H9 (cell line): ENCODE measurements at regions not wholly inside any gene's neighbourhood (a gene's known extent, or its start where the extent isn't known, plus 50 kb on each side); places are given as distances from the start of the nearest gene placed in this dataset.

Experiments used
- DNase-seq: peaks from one replicate; pipeline ENCODE4 v3.0.0-alpha.2; 2017
- H2AFZ ChIP-seq: one replicate; pipeline ENCODE4 v1.6.1; 2013; ENCODE audit warnings: mild to moderate bottlenecking, low read length, control low read depth, moderate library complexity
- H2AK5ac ChIP-seq: 2 replicates; pipeline ENCODE4 v1.6.1; 2013; ENCODE audit warnings: low read length, control low read depth, mixed read lengths; ENCODE audit not compliant: insufficient read length
- H2BK120ac ChIP-seq: one replicate; pipeline ENCODE4 v1.6.1; 2013; ENCODE audit warnings: low read depth, mild to moderate bottlenecking, low read length, control low read depth, inconsistent platforms; ENCODE audit not compliant: poor library complexity, severe bottlenecking
- H2BK12ac ChIP-seq: 2 replicates; pipeline ENCODE4 v1.6.1; 2013; ENCODE audit warnings: low read length, control low read depth, mixed read lengths, low read depth; ENCODE audit not compliant: insufficient read length
- H2BK15ac ChIP-seq: 2 replicates; pipeline ENCODE4 v1.6.1; 2013; ENCODE audit warnings: low read depth, low read length, control low read depth
- H2BK20ac ChIP-seq: one replicate; pipeline ENCODE4 v1.6.1; 2013; ENCODE audit warnings: low read depth, mild to moderate bottlenecking, low read length, control low read depth, inconsistent platforms; ENCODE audit not compliant: poor library complexity, severe bottlenecking
- H2BK5ac ChIP-seq: 2 replicates; pipeline ENCODE4 v1.6.1; 2013; ENCODE audit warnings: low read length, control low read depth, mixed read lengths; ENCODE audit not compliant: insufficient read length
- H3K14ac ChIP-seq: 2 replicates; pipeline ENCODE4 v1.6.1; 2013; ENCODE audit warnings: low read length, control low read depth; ENCODE audit not compliant: insufficient read depth
- H3K18ac ChIP-seq: 2 replicates; pipeline ENCODE4 v1.6.1; 2013; ENCODE audit warnings: low read depth, mild to moderate bottlenecking, mixed read lengths, low read length, control low read depth; ENCODE audit not compliant: insufficient read length
- H3K23ac ChIP-seq: 2 replicates; pipeline ENCODE4 v1.6.1; 2013; ENCODE audit warnings: low read length, control low read depth, mixed read lengths, low read depth; ENCODE audit not compliant: insufficient read length
- H3K23me2 ChIP-seq: 2 replicates; pipeline ENCODE4 v1.6.1; 2013; ENCODE audit warnings: low read depth, mild to moderate bottlenecking, mixed read lengths, low read length, control low read depth; ENCODE audit not compliant: insufficient read length, poor library complexity, severe bottlenecking
- H3K27ac ChIP-seq: 2 replicates; pipeline ENCODE4 v1.5.1; 2013; ENCODE audit warnings: low read length, control low read depth, mixed read lengths, low read depth; ENCODE audit not compliant: insufficient read length
- H3K27me3 ChIP-seq: 2 replicates; pipeline ENCODE4 v1.6.1; 2013; ENCODE audit warnings: low read length, control low read depth, inconsistent platforms; ENCODE audit not compliant: insufficient read depth
- H3K4ac ChIP-seq: 2 replicates; pipeline ENCODE4 v1.6.1; 2013; ENCODE audit warnings: low read depth, mild to moderate bottlenecking, control low read depth, inconsistent platforms, low read length, moderate library complexity
- H3K4me1 ChIP-seq: 2 replicates; pipeline ENCODE4 v1.6.1; 2013; ENCODE audit warnings: low read length, control low read depth, inconsistent platforms; ENCODE audit not compliant: insufficient read depth
- H3K4me2 ChIP-seq: 2 replicates; pipeline ENCODE4 v1.6.1; 2013; ENCODE audit warnings: low read length, control low read depth, mixed read lengths; ENCODE audit not compliant: insufficient read length, insufficient read depth
- H3K56ac ChIP-seq: 2 replicates; pipeline ENCODE4 v1.6.1; 2013; ENCODE audit warnings: low read depth, mild to moderate bottlenecking, mixed read lengths, low read length, control low read depth; ENCODE audit not compliant: insufficient read length
- H3K79me1 ChIP-seq: 2 replicates; pipeline ENCODE4 v1.6.1; 2013; ENCODE audit warnings: low read depth, mild to moderate bottlenecking, moderate library complexity, low read length, control low read depth, inconsistent platforms; ENCODE audit not compliant: insufficient read depth, poor library complexity, severe bottlenecking
- H3K79me2 ChIP-seq: 2 replicates; pipeline ENCODE4 v1.6.1; 2013; ENCODE audit warnings: low read length, control low read depth, inconsistent platforms; ENCODE audit not compliant: insufficient read depth
- H3K9ac ChIP-seq: 2 replicates; pipeline ENCODE4 v1.6.1; 2013; ENCODE audit warnings: low read length, control low read depth, mixed read lengths; ENCODE audit not compliant: insufficient read length; ENCODE audit errors: extremely low read depth
- H3K9me3 ChIP-seq: one replicate; pipeline ENCODE4 v1.6.1; 2013; ENCODE audit warnings: low read depth, low read length, inconsistent platforms; ENCODE audit not compliant: control insufficient read depth
- H3T11ph ChIP-seq: one replicate; pipeline ENCODE4 v1.6.1; 2013; ENCODE audit warnings: mild to moderate bottlenecking, low read length, control low read depth, inconsistent platforms
- H4K20me1 ChIP-seq: one replicate; pipeline ENCODE4 v1.6.1; 2013; ENCODE audit not compliant: control insufficient read depth, insufficient read length, insufficient read depth
- H4K5ac ChIP-seq: 2 replicates; pipeline ENCODE4 v1.6.1; 2013; ENCODE audit warnings: low read depth, mild to moderate bottlenecking, mixed read lengths, low read length, control low read depth; ENCODE audit not compliant: insufficient read length
- H4K8ac ChIP-seq: replicated peaks from 2 replicates; pipeline ENCODE4 v1.6.1; 2013; ENCODE audit warnings: low read length, control low read depth, mixed read lengths, low read depth; ENCODE audit not compliant: insufficient read length
- H4K91ac ChIP-seq: 2 replicates; pipeline ENCODE4 v1.6.1; 2013; ENCODE audit warnings: low read depth, mild to moderate bottlenecking, moderate library complexity, mixed read lengths, low read length, control low read depth; ENCODE audit not compliant: insufficient read length
- H3K27ac Mint-ChIP-seq, 3 experiments: 2 replicates in 2 of 3; 3 replicates in 1 of 3; pipeline ENCODE4 v1.8.0; 2020 to 2021; ENCODE audit warnings: mixed read lengths in 3 of 3, mild to moderate bottlenecking in 1 of 3, moderate library complexity in 1 of 3
- H3K27me3 Mint-ChIP-seq: 2 replicates; pipeline ENCODE4 v1.8.0; 2021; ENCODE audit warnings: low read depth, mild to moderate bottlenecking, moderate library complexity, mixed read lengths
- H3K36me3 Mint-ChIP-seq, 3 experiments: 2 replicates in 2 of 3; 3 replicates in 1 of 3; pipeline ENCODE4 v1.8.0; 2020 to 2021; ENCODE audit warnings: low read depth in 3 of 3, mixed read lengths in 3 of 3; ENCODE audit not compliant: insufficient read depth in 1 of 3
- H3K4me1 Mint-ChIP-seq, 2 experiments: 2 replicates each; pipeline ENCODE4 v1.8.0; 2020; ENCODE audit warnings: mixed read lengths in 2 of 2
- H3K4me3 Mint-ChIP-seq, 2 experiments: 2 replicates in 1 of 2; 3 replicates in 1 of 2; pipeline ENCODE4 v1.8.0; 2020 to 2021; ENCODE audit warnings: mild to moderate bottlenecking in 2 of 2, mixed read lengths in 2 of 2, moderate library complexity in 1 of 2
- H3K9me3 Mint-ChIP-seq, 2 experiments: 2 replicates in 1 of 2; 3 replicates in 1 of 2; pipeline ENCODE4 v1.8.0; 2020; ENCODE audit warnings: mild to moderate bottlenecking in 2 of 2, mixed read lengths in 2 of 2, moderate library complexity in 1 of 2
- WGBS: extraction: QIAGEN DNeasy Blood & Tissue Kit; methylation state at CpG from one replicate; pipeline ENCODE4 v1.1.7; 2013; ENCODE audit warnings: missing lambda C conversion rate, low lambda C conversion rate, mixed read lengths; ENCODE audit not compliant: insufficient read length; ENCODE audit errors: extremely low coverage; 5-methylcytosine and 5-hydroxymethylcytosine counted together
- TF ChIP-seq, protein P1 (sequence below): fragments of 200-600 bp; sonication (generic); conservative IDR thresholded peaks from 3 replicates; pipeline ENCODE4 v1.8.0; 2021; ENCODE audit warnings: antibody characterized with exemption, mild to moderate bottlenecking

DNA sequence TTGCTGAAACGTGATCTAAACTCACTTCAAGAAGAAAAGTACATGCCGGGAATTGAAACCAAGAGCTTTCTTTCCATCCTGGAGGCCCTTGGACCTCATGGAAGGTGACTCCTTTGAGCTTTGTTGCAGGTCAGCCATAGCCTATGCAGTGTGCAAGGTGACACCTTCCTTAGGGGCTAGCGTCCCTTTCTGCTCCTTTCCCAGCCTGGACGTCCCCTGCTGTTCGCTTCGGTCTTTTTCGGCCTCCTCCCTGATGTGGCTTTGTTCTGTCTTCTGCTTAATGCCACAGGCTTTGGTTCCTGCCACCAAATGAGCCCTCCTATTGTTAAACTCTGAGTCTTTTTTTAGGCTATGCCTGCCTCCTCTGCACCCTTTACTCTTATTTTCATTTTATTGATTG, 308.8 kb downstream of the BRINP2 start:
- Histone ChIP-seq H4K91ac (no peak overlapping the region), H2BK5ac (no peak overlapping the region), H3K4me2 (no peak overlapping the region), H3K27ac (no peak overlapping the region), H3K4ac (no peak overlapping the region), H2BK15ac (no peak overlapping the region), H2AK5ac (no peak overlapping the region), H3K79me1 (no peaks in the 10 kb centered on the region), H3K27me3 (no peaks in the 10 kb centered on the region), H2BK120ac (no peak overlapping the region), H3K56ac (no peak overlapping the region), H2BK20ac (no peak overlapping the region), H3K4me1 (no peaks in the 10 kb centered on the region), H4K20me1 (no peaks in the 10 kb centered on the region), H2BK12ac (no peak overlapping the region), H4K5ac (no peak overlapping the region), H3K18ac (no peak overlapping the region), H3K23me2 (no peaks in the 10 kb centered on the region), H2AFZ (no peak overlapping the region), H3K14ac (no peak overlapping the region; the same call in 1 of the 2 replicates), H4K8ac (no peak overlapping the region), H3K23ac (no peak overlapping the region), H3K79me2 (no peaks in the 10 kb centered on the region), H3K9ac (no peak overlapping the region), H3K9me3 (no peaks in the 10 kb centered on the region), H3T11ph (no peak overlapping the region)
- TF ChIP-seq, protein P1, sequence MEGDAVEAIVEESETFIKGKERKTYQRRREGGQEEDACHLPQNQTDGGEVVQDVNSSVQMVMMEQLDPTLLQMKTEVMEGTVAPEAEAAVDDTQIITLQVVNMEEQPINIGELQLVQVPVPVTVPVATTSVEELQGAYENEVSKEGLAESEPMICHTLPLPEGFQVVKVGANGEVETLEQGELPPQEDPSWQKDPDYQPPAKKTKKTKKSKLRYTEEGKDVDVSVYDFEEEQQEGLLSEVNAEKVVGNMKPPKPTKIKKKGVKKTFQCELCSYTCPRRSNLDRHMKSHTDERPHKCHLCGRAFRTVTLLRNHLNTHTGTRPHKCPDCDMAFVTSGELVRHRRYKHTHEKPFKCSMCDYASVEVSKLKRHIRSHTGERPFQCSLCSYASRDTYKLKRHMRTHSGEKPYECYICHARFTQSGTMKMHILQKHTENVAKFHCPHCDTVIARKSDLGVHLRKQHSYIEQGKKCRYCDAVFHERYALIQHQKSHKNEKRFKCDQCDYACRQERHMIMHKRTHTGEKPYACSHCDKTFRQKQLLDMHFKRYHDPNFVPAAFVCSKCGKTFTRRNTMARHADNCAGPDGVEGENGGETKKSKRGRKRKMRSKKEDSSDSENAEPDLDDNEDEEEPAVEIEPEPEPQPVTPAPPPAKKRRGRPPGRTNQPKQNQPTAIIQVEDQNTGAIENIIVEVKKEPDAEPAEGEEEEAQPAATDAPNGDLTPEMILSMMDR = no peak
- H3K27ac Mint-ChIP-seq = no peak overlapping the region
- H3K4me3 Mint-ChIP-seq = no peak overlapping the region
- no CpG with 5 or more reads among the region's 7 CpGs for WGBS
- H3K27me3 Mint-ChIP-seq = no peaks in the 10 kb centered on the region
- DNase-seq = peak; percentile 34
- no peaks in the 10 kb centered on the region for H3K36me3 Mint-ChIP-seq
- H3K4me1 Mint-ChIP-seq = peaks cover 9 to 12% of the 10 kb centered on the region in 2 experiments
- no peaks in the 10 kb centered on the region for H3K9me3 Mint-ChIP-seq
